Heart left ventricle (tissue), 13 donors: ENCODE measurements at regions not wholly inside any gene's neighbourhood (a gene's known extent, or its start where the extent isn't known, plus 50 kb on each side); places are given as distances from the start of the nearest gene placed in this dataset.

Experiments
- CTCF ChIP-seq, 12 donors: fragments of 200-600 bp; sonication (generic) in 4 of 12; IDR thresholded peaks; one replicate each; pipeline versions ENCODE4 v1.5.0 to v1.8.0; 2018 to 2022; ENCODE audit warnings: antibody characterized with exemption in 12 of 12, mild to moderate bottlenecking in 5 of 12
- POLR2A ChIP-seq, 2 donors: fragments of 450-650 bp; IDR thresholded peaks; one replicate each; pipeline ENCODE4 v1.6.1; 2017; ENCODE audit warnings: antibody characterized with exemption in 2 of 2, mild to moderate bottlenecking in 2 of 2, moderate library complexity in 2 of 2
- donor health status: ischemic (EF 13 %, LVEDD 7.1; RV severe dilation, severe dysfunction).
- donor health status: DM: no; HTN: yes; CAD: no.
- donor health status: DM: no; HTN: no; CAD: no.
- donor health status: ischemic (EF 25% LVEDD 6.9; RV normal size, moderate dysfunction).
- donor health status: ischemic (EF 25% LVEDD 5.7; RV mildly dilated, moderate dysfunction).
- donor health status: ischemic (EF 35%, LVEDD 5.7; RV mildly dilated, moderate dysfunction).
- donor health status: nonischemic (EF 11% LVEDD 7.7; RV severe dilation, severe dysfunction).
- donor health status: DM: yes; HTN: yes; CAD: no.
- donor health status: PGD.
- donor health status: ischemic (EF 29% LVEDD 5.4; RV normal size, mild dysfunction).
- donor health status: nonischemic (EF 23%, LVEDD 6.1; RV moderate dilation, normal function).

GRCh38 chr12:43112101-43112920, 439.7 kb downstream of the ADAMTS20 start:
- TF ChIP-seq CTCF (IDR thresholded peaks at IDR 0.05): no peak
- no peak for TF ChIP-seq POLR2A (IDR thresholded peaks at IDR 0.05)
